ENCODE measurements at regions not wholly inside any gene's neighbourhood (a gene's known extent, or its start where the extent isn't known, plus 50 kb on each side); places are given as distances from the start of the nearest gene placed in this dataset.

DNA sequence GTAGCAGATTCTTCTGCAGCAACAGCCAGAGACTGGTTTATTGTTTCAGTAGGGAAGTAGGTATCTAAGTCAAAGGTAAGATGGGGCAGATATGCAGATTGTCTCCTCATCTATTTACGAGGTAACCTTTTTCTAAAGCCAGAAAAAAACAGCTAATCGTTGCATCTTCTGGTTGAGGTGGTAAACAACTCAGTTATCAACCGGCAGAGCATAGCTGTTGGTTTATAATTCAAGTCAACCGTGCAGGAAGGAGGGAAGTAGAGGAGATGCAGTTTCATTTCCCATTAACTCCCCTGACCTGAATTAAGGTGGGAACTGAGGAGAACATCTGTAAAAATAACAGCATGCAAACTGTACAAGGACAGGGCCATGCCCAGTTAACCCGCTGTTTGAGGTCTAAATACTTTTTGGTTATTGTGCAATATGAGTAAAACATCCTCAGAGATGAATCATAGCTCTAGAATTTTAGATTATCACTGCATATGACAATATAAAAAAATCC is 156.5 kb upstream of the ITGB1 start:
- TF ChIP-seq, protein P1, sequence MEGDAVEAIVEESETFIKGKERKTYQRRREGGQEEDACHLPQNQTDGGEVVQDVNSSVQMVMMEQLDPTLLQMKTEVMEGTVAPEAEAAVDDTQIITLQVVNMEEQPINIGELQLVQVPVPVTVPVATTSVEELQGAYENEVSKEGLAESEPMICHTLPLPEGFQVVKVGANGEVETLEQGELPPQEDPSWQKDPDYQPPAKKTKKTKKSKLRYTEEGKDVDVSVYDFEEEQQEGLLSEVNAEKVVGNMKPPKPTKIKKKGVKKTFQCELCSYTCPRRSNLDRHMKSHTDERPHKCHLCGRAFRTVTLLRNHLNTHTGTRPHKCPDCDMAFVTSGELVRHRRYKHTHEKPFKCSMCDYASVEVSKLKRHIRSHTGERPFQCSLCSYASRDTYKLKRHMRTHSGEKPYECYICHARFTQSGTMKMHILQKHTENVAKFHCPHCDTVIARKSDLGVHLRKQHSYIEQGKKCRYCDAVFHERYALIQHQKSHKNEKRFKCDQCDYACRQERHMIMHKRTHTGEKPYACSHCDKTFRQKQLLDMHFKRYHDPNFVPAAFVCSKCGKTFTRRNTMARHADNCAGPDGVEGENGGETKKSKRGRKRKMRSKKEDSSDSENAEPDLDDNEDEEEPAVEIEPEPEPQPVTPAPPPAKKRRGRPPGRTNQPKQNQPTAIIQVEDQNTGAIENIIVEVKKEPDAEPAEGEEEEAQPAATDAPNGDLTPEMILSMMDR (IDR thresholded peaks at IDR 0.05; ENCODE audit: borderline replicate concordance, extremely low read depth, low read length, poor library complexity, severe bottlenecking): no peak
- no peak for TF ChIP-seq EZH2 (IDR thresholded peaks at IDR 0.05; ENCODE audit: borderline replicate concordance, low read depth, low read length, severe bottlenecking)
